ENCODE measurements at regions not wholly inside any gene's neighbourhood (a gene's known extent, or its start where the extent isn't known, plus 50 kb on each side); places are given as distances from the start of the nearest gene placed in this dataset.

DNA sequence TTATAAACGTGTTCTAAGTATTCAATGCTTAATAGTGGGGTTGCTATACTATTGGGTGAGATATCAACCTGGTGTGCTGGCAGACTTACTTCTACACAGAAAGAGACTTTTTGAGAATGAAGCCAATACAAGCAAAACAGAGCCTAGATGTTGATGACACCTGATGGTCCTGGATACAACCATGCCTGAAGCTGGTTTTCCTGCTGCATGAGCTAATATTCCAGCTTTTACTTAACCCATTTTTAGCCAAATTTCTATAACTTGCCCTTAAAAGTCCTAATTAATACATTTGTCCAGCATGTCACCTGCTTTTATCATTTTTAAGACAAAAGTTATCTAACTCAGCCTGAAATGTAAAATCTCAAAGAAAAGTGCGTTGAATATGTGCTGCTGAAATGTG, 86.2 kb downstream of the PFDN4 start:
- WGBS (ENCODE audit: missing lambda C conversion rate), result 11% methylated on average over 2 of the region's 2 CpGs
- FAIRE-seq, result no peak
- no peak overlapping the region for H3K4me3 ChIP-seq
- H3K27ac ChIP-seq, result no peak overlapping the region
- TF ChIP-seq HOXB13 (CRISPR knock-in tag; IDR thresholded peaks at IDR 0.05; ENCODE audit: low read depth), result no peak
- no peak for TF ChIP-seq TFCP2L1 (CRISPR knock-in tag; IDR thresholded peaks at IDR 0.05)
- no peak for TF ChIP-seq JUNB (IDR thresholded peaks at IDR 0.05)
- ChIA-PET CTCF (no interaction called here), POLR2A (no interaction called here)
- H3K4me2 ChIP-seq, result no peak overlapping the region
- H3K4me1 ChIP-seq, result no peaks in the 10 kb centered on the region
- ATAC-seq, result no peak
- H3K9me3 ChIP-seq, result no peaks in the 10 kb centered on the region
- DNase-seq (ENCODE audit: low read depth in 1 of 2, low spot score in 1 of 2), result no peak

GRCh38 chr20:54295686-54296085, 87.8 kb downstream of the PFDN4 start:
- no peak overlapping the region for H3K4me2 ChIP-seq
- H3K4me1 ChIP-seq, result no peaks in the 10 kb centered on the region
- no peak overlapping the region for H3K27ac ChIP-seq
- H3K9me3 ChIP-seq, result no peaks in the 10 kb centered on the region
- TF ChIP-seq ZSCAN20 (CRISPR knock-in tag; IDR thresholded peaks at IDR 0.05), result no peak
- no peak for TF ChIP-seq ZC3H11A (IDR thresholded peaks at IDR 0.05)
- no peak for TF ChIP-seq CTCF (IDR thresholded peaks at IDR 0.05)
- TF ChIP-seq, protein P1, sequence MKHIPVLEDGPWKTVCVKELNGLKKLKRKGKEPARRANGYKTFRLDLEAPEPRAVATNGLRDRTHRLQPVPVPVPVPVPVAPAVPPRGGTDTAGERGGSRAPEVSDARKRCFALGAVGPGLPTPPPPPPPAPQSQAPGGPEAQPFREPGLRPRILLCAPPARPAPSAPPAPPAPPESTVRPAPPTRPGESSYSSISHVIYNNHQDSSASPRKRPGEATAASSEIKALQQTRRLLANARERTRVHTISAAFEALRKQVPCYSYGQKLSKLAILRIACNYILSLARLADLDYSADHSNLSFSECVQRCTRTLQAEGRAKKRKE (CRISPR knock-in tag; IDR thresholded peaks at IDR 0.05; ENCODE audit: low read depth), result no peak
- TF ChIP-seq CBX8 (IDR thresholded peaks at IDR 0.05), result no peak
- TF ChIP-seq HDAC2 (IDR thresholded peaks at IDR 0.05), result no peak
- TF ChIP-seq, protein P2, sequence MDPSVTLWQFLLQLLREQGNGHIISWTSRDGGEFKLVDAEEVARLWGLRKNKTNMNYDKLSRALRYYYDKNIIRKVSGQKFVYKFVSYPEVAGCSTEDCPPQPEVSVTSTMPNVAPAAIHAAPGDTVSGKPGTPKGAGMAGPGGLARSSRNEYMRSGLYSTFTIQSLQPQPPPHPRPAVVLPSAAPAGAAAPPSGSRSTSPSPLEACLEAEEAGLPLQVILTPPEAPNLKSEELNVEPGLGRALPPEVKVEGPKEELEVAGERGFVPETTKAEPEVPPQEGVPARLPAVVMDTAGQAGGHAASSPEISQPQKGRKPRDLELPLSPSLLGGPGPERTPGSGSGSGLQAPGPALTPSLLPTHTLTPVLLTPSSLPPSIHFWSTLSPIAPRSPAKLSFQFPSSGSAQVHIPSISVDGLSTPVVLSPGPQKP (IDR thresholded peaks at IDR 0.05; ENCODE audit: low read depth, low read length), result no peak
- TF ChIP-seq, protein P3, sequence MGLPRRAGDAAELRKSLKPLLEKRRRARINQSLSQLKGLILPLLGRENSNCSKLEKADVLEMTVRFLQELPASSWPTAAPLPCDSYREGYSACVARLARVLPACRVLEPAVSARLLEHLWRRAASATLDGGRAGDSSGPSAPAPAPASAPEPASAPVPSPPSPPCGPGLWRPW (IDR thresholded peaks at IDR 0.05), result no peak
- TF ChIP-seq NPAS2 (CRISPR knock-in tag; IDR thresholded peaks at IDR 0.05; ENCODE audit: borderline replicate concordance), result no peak
- no peak for TF ChIP-seq EP300 (IDR thresholded peaks at IDR 0.05)
- ATAC-seq, result no peak
- POLR2A ChIA-PET, result no interaction called here
- no peak overlapping the region for H3K4me3 ChIP-seq
- no peak for DNase-seq (ENCODE audit: low read depth in 1 of 2, low spot score in 1 of 2)
- FAIRE-seq, result no peak
- 54% methylated on average over 1 of the region's 1 CpG for WGBS (ENCODE audit: missing lambda C conversion rate)
- CTCF ChIA-PET, result interaction anchor here (1.5 kb wide), 1 partner anchor 352 kb away, joined by 3 read pairs; no protein-coding TSS in a partner anchor

GRCh38 chr20:54305421-54305820, 97.5 kb downstream of the PFDN4 start:
- CTCF ChIA-PET, result no interaction called here
- H3K4me3 ChIP-seq, result no peak overlapping the region
- DNase-seq (ENCODE audit: low read depth in 1 of 2, low spot score in 1 of 2) (no peak), ATAC-seq (no peak), FAIRE-seq (no peak)
- no peak overlapping the region for H3K27ac ChIP-seq
- H3K4me2 ChIP-seq, result no peak overlapping the region
- POLR2A ChIA-PET, result no interaction called here
- H3K4me1 ChIP-seq, result no peaks in the 10 kb centered on the region
- TF ChIP-seq TFCP2L1 (CRISPR knock-in tag; IDR thresholded peaks at IDR 0.05) (no peak), HEYL (CRISPR knock-in tag; IDR thresholded peaks at IDR 0.05) (no peak), RFX5 (IDR thresholded peaks at IDR 0.05) (no peak), ZNF302 (CRISPR knock-in tag; IDR thresholded peaks at IDR 0.05) (no peak), FOXS1 (CRISPR knock-in tag; IDR thresholded peaks at IDR 0.05) (no peak), MAX (IDR thresholded peaks at IDR 0.05) (no peak), NFE2L2 (conservative IDR thresholded peaks at IDR 0.05; ENCODE audit: low read length) (no peak), NPAS2 (CRISPR knock-in tag; IDR thresholded peaks at IDR 0.05; ENCODE audit: borderline replicate concordance) (no peak), ESRRA (IDR thresholded peaks at IDR 0.05; ENCODE audit: borderline replicate concordance, low read length) (no peak)
- H3K9me3 ChIP-seq, result no peaks in the 10 kb centered on the region
- WGBS (ENCODE audit: missing lambda C conversion rate), result 47% methylated on average over 7 of the region's 7 CpGs
